ENCODE measurements at regions not wholly inside any gene's neighbourhood (a gene's known extent, or its start where the extent isn't known, plus 50 kb on each side); places are given as distances from the start of the nearest gene placed in this dataset.

GRCh38 chr11:80533463-80533862 is 1092.6 kb upstream of the TENM4 start:
- FAIRE-seq = no peak
- 7% methylated on average over 1 of the region's 1 CpG for WGBS (ENCODE audit: low lambda C conversion rate)
- Histone ChIP-seq H3K9me3 (ENCODE audit: low read length) (peaks cover 6% of the 10 kb centered on the region; the same call in 1 of the 2 replicates), H3K27ac (ENCODE audit: extremely low read length, insufficient read depth, low read length) (no peak overlapping the region), H4K20me1 (ENCODE audit: insufficient read depth, low read length) (no peaks in the 10 kb centered on the region), H2AFZ (ENCODE audit: low read length) (no peak overlapping the region), H3K36me3 (replicated peaks in 1 of 2; ENCODE audit: control insufficient read depth in 1 of 2, insufficient read depth in 2 of 2, low read length in 2 of 2) (no peaks in the 10 kb centered on the region), H3K4me1 (ENCODE audit: insufficient read depth, low read length) (no peaks in the 10 kb centered on the region), H3K79me2 (ENCODE audit: insufficient read depth, low read length) (no peaks in the 10 kb centered on the region), H3K27me3 (ENCODE audit: control insufficient read depth in 1 of 2, insufficient read depth in 2 of 2, low read length in 2 of 2) (no peaks in the 10 kb centered on the region), H3K4me3 (replicated peaks in 1 of 3; ENCODE audit: insufficient read depth in 1 of 3, low read depth in 2 of 3, low read length in 3 of 3) (no peak overlapping the region), H3K4me2 (ENCODE audit: low read depth, low read length) (no peak overlapping the region), H3K9ac (ENCODE audit: insufficient read depth, low read depth, low read length) (no peak overlapping the region)
- ATAC-seq = no peak
- TF ChIP-seq NKX3-1 (CRISPR knock-in tag; IDR thresholded peaks at IDR 0.05) = no peak
- no peak for TF ChIP-seq ZNF597 (CRISPR knock-in tag; IDR thresholded peaks at IDR 0.05)
- TF ChIP-seq CEBPG (CRISPR knock-in tag; IDR thresholded peaks at IDR 0.05) = no peak
- no peak for TF ChIP-seq JDP2 (CRISPR knock-in tag; IDR thresholded peaks at IDR 0.05; ENCODE audit: borderline replicate concordance)
- TF ChIP-seq ZNF850 (CRISPR knock-in tag; conservative IDR thresholded peaks at IDR 0.05) = no peak
- no peak for TF ChIP-seq ISL2 (CRISPR knock-in tag; IDR thresholded peaks at IDR 0.05)
- no peak for TF ChIP-seq ZBTB38 (CRISPR knock-in tag; IDR thresholded peaks at IDR 0.05)
- TF ChIP-seq MAFF (IDR thresholded peaks at IDR 0.05; ENCODE audit: low read depth, low read length) = no peak
- TF ChIP-seq ZHX1 (CRISPR knock-in tag; IDR thresholded peaks at IDR 0.05; ENCODE audit: low read depth) = no peak
- no peak for TF ChIP-seq STAT6 (CRISPR knock-in tag; IDR thresholded peaks at IDR 0.05; ENCODE audit: borderline replicate concordance)
- no peak for TF ChIP-seq TRIM22 (IDR thresholded peaks at IDR 0.05)
- no peak for TF ChIP-seq SNAPC5 (CRISPR knock-in tag; IDR thresholded peaks at IDR 0.05; ENCODE audit: borderline replicate concordance)
- no peak for TF ChIP-seq ZNF280D (CRISPR knock-in tag; IDR thresholded peaks at IDR 0.05)
- TF ChIP-seq ZNF136 (CRISPR knock-in tag; IDR thresholded peaks at IDR 0.05; ENCODE audit: low read depth) = no peak
- in situ Hi-C loops (cut with HindIII; ENCODE audit: extremely low pct_ligation_motif_present, low pct_unique_long_range_greater_than_20kb) (no loop called here), intact Hi-C loops (cut with micrococcal nuclease; ENCODE audit: unreplicated experiment) (no loop called here)
- POLR2A ChIA-PET = no interaction called here
- no TSS peak for BruUV-seq (replicated peaks)
- CTCF ChIA-PET (ENCODE audit: low intra/inter-chr PET ratio, low total read pairs) = no interaction called here
- DNase-seq (ENCODE audit: low spot score) = no peak
